ENCODE measurements at regions not wholly inside any gene's neighbourhood (a gene's known extent, or its start where the extent isn't known, plus 50 kb on each side); places are given as distances from the start of the nearest gene placed in this dataset.

DNA sequence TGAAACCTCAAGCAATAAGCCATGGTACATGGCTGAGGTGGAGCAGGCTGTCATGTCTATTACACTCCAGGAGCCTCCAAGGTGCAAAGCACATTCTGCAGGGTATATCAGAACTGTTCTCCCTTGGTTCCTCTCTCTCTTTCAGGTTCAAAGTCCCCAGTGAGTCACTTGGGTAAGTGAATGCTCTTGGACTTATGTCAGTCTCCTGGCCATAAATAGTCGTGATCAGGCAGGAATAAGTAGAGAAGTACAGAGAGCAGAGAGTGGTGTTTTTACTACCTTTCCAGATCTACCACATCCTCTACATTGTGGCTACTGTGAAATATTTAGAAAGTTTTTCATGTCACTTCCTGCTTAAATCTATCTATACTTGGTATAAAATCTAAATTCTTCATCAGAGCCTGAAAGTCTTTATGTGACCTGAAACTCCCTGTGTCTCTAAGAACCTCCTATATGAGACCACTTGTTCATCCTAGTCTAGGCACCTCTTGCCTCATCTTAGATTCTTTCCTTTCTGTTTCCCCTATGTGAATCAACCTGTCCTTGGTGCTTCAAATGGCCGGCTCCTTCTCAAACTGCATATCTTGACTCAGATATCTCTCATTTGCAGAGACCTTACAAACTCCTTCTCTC is 1077.6 kb upstream of the MAP3K7 start:
- no peak for DNase-seq (ENCODE audit: low read depth)
- H3K4me3 ChIP-seq (ENCODE audit: low read depth, low read length) = no peak overlapping the region
- TF ChIP-seq, protein P1, sequence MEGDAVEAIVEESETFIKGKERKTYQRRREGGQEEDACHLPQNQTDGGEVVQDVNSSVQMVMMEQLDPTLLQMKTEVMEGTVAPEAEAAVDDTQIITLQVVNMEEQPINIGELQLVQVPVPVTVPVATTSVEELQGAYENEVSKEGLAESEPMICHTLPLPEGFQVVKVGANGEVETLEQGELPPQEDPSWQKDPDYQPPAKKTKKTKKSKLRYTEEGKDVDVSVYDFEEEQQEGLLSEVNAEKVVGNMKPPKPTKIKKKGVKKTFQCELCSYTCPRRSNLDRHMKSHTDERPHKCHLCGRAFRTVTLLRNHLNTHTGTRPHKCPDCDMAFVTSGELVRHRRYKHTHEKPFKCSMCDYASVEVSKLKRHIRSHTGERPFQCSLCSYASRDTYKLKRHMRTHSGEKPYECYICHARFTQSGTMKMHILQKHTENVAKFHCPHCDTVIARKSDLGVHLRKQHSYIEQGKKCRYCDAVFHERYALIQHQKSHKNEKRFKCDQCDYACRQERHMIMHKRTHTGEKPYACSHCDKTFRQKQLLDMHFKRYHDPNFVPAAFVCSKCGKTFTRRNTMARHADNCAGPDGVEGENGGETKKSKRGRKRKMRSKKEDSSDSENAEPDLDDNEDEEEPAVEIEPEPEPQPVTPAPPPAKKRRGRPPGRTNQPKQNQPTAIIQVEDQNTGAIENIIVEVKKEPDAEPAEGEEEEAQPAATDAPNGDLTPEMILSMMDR (conservative IDR thresholded peaks at IDR 0.05; ENCODE audit: low read depth, low read length) = no peak

DNA sequence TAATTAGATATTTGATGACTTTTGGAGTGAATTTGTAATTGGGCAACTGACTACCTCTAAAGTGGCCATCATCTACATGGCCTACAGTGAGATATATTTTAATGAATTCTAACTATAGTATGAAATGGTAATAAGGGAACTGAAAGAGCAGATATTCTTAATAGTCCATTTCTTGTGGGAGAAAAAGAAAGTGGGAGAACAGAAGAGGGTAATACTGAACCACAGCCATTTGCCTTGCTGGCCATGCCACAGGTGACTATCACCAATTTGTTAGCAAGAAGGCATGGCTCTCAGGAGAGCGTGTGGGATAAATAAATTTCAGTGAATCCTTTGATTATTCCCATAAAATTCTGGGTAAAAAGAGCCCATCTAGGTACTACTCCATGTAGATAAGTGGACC is 1074.0 kb upstream of the MAP3K7 start:
- TF ChIP-seq, protein P1 (conservative IDR thresholded peaks at IDR 0.05; ENCODE audit: low read depth, low read length) = no peak
- DNase-seq (ENCODE audit: low read depth) = no peak
- H3K4me3 ChIP-seq (ENCODE audit: low read depth, low read length) = no peak overlapping the region

DNA sequence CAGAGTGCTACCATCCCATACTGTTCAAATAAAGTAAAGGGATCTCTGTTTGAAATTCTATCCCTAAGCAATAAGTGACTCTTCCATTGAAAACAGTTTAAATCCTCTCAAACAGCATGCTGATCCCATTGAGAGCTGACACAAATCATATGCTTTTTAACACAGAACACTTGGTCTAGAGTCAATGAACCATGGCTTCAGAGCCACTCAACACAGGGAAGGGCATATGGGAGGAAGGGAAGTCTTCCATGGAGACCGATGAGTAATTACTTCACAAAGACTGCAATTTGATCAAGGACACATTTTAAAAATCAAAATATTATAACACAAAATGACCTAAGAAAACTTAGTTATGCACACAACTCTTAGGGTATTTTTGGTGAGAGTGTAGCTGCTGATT is 1073.0 kb upstream of the MAP3K7 start:
- no peak overlapping the region for H3K4me3 ChIP-seq (ENCODE audit: low read depth, low read length)
- DNase-seq (ENCODE audit: low read depth) = no peak
- TF ChIP-seq, protein P1 (conservative IDR thresholded peaks at IDR 0.05; ENCODE audit: low read depth, low read length) = no peak

DNA sequence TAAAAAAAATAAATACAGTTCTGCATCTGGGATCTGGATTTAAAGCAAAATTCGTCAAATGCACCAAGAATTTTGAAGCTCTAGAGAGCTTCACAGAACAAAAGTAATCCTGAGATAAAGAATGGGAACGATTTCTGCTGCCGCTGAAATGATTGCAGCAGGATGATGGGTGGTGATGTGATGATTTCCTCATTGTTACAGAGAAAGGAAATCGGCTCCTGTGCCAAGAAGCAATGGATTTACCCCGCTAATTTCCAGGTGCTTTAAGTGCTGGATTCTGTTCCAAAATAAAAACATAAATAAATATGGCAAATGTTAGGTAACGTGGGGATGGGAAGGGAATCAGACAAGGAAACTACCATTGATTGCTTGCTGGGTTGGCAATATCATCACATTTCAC is 1067.9 kb upstream of the MAP3K7 start:
- TF ChIP-seq, protein P1 (conservative IDR thresholded peaks at IDR 0.05; ENCODE audit: low read depth, low read length) = no peak
- DNase-seq (ENCODE audit: low read depth) = no peak
- H3K4me3 ChIP-seq (ENCODE audit: low read depth, low read length) = no peak overlapping the region

DNA sequence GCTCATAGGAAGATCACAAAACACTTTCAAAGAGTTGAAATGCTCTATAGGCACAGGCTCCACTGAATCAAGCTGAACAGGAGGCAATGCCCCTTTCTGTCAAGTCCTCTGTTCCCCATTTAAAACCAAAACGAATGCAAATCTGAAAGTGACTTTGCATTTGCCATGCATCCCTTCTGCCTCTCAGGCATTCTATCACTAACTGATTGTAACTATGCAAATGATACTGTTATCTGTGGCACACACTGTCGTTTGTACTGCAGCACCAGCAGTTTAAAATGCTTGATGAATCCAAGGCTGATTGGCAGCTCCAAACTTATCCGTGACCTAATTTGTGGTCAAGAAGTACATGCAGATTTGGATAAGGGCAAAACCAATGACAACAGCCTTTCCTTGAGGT is 1067.5 kb upstream of the MAP3K7 start:
- DNase-seq (ENCODE audit: low read depth) = no peak
- no peak overlapping the region for H3K4me3 ChIP-seq (ENCODE audit: low read depth, low read length)
- TF ChIP-seq, protein P1 (conservative IDR thresholded peaks at IDR 0.05; ENCODE audit: low read depth, low read length) = no peak

DNA sequence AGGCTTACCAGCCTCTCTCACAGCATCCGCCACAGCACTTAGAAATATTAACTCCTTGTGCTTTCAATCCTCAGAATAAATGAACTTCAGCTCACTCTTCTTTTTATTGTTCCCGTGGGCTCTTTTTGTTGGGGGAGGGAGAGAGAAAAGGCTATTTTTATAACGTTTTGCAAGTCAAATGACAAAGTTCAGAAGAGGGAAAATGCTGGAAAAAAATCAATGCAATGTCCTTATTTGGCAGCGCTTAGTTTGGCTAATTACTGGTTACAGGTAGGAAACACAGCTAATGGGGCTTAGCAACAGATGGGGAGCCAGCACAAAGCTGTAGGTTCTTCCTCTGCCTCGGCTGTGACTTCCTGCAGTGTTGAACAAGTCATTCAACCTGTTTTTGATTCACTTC is 1067.0 kb upstream of the MAP3K7 start:
- no peak overlapping the region for H3K4me3 ChIP-seq (ENCODE audit: low read depth, low read length)
- DNase-seq (ENCODE audit: low read depth) = no peak
- TF ChIP-seq, protein P1 (conservative IDR thresholded peaks at IDR 0.05; ENCODE audit: low read depth, low read length) = no peak

DNA sequence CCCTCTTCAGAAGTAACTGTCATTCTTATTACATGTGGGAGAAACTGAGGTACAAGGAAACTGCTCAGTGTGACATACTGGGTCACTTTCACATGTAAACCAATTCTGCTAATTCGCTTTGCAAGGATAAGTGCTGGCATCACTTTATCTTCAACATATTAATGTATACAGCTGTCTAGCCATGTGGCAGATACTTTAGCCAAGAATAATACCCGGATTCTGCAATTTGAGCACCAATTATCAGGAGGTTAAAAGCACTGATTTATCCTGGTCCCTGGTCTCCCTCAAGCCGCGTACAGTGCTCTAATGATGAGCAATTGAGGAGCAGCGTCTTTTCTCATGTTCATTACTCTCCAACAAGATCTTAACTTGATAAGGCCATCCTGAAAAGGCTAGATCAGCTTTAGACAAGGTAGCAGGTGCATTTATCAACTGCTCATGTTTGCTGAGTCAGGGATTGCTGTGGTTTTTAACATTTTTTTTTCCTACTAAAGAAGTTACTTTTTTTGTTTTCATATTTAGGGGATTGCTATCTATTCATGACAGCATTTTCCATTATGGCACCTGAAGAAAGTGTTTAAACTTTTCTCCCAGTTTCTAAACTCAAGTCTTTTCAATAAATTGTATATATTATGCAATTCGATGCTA is 1066.3 kb upstream of the MAP3K7 start:
- TF ChIP-seq, protein P1 (conservative IDR thresholded peaks at IDR 0.05; ENCODE audit: low read depth, low read length) = no peak
- no peak overlapping the region for H3K4me3 ChIP-seq (ENCODE audit: low read depth, low read length)
- DNase-seq (ENCODE audit: low read depth) = no peak
